MM.1S (cell line): ENCODE measurements at regions not wholly inside any gene's neighbourhood (a gene's known extent, or its start where the extent isn't known, plus 50 kb on each side); places are given as distances from the start of the nearest gene placed in this dataset.

Experiments
- DNase-seq: peaks from one replicate; pipeline ENCODE4 v3.0.0-alpha.2; 2015
- H2AFZ ChIP-seq: fragments of 300-600 bp; sonication (generic); 2 replicates; pipeline ENCODE4 v1.6.0; 2016; ENCODE audit warnings: antibody characterized with exemption, low read length
- H3F3A ChIP-seq: fragments of 300-600 bp; sonication (generic); 2 replicates; pipeline ENCODE4 v1.6.1; 2016; ENCODE audit warnings: mild to moderate bottlenecking, antibody characterized with exemption, low read length, moderate library complexity, mixed read lengths; ENCODE audit not compliant: insufficient read depth
- H3K27ac ChIP-seq: fragments of 300-600 bp; sonication (generic); 2 replicates; pipeline ENCODE4 v1.5.1; 2016; ENCODE audit warnings: mild to moderate bottlenecking, low read length
- H3K27me3 ChIP-seq: fragments of 300-600 bp; sonication (generic); replicated peaks from 2 replicates; pipeline ENCODE4 v1.6.0; 2016; ENCODE audit warnings: low read length; ENCODE audit not compliant: insufficient read depth
- H3K36me3 ChIP-seq: fragments of 300-600 bp; sonication (generic); replicated peaks from 2 replicates; pipeline ENCODE4 v1.6.1; 2016; ENCODE audit warnings: mild to moderate bottlenecking, low read length, mixed read lengths; ENCODE audit not compliant: insufficient read depth
- H3K4me1 ChIP-seq: fragments of 300-600 bp; sonication (generic); 2 replicates; pipeline ENCODE4 v1.6.1; 2016; ENCODE audit warnings: low read length, mixed read lengths
- H3K4me2 ChIP-seq: fragments of 300-600 bp; sonication (generic); 2 replicates; pipeline ENCODE4 v1.6.0; 2016; ENCODE audit warnings: low read depth, low read length
- H3K4me3 ChIP-seq: fragments of 300-600 bp; sonication (generic); 2 replicates; pipeline ENCODE4 v1.5.1; 2016; ENCODE audit warnings: low read length, mixed read lengths
- H3K79me2 ChIP-seq: fragments of 300-600 bp; sonication (generic); 2 replicates; pipeline ENCODE4 v1.6.1; 2016; ENCODE audit warnings: mixed run types, low read length, mixed read lengths
- H3K9ac ChIP-seq: fragments of 300-600 bp; sonication (generic); 2 replicates; pipeline ENCODE4 v1.6.1; 2016; ENCODE audit warnings: low read length, mixed read lengths
- H3K9me2 ChIP-seq: fragments of 300-600 bp; sonication (generic); replicated peaks from 2 replicates; pipeline ENCODE4 v1.6.1; 2016; ENCODE audit warnings: mild to moderate bottlenecking, low read length, mixed read lengths; ENCODE audit not compliant: insufficient read depth
- H3K9me3 ChIP-seq: fragments of 300-600 bp; sonication (generic); replicated peaks from 2 replicates; pipeline ENCODE4 v1.6.1; 2016; ENCODE audit warnings: mild to moderate bottlenecking, low read length, mixed read lengths; ENCODE audit not compliant: insufficient read depth
- H4K20me1 ChIP-seq: fragments of 300-600 bp; sonication (generic); 2 replicates; pipeline ENCODE4 v1.6.1; 2016; ENCODE audit warnings: mild to moderate bottlenecking, low read length, moderate library complexity, mixed read lengths; ENCODE audit not compliant: insufficient read depth
- CTCF ChIP-seq: fragments of 300-600 bp; sonication (generic); IDR thresholded peaks from 2 replicates; pipeline ENCODE4 v1.5.1; 2016; ENCODE audit warnings: antibody characterized with exemption, low read length, mixed read lengths
- EZH2 ChIP-seq: fragments of 300-600 bp; sonication (generic); optimal IDR thresholded peaks from 2 replicates; pipeline ENCODE3; 2017; ENCODE audit warnings: low read depth, mild to moderate bottlenecking, antibody characterized with exemption, low read length, mixed read lengths
- EZH2phosphoT487 ChIP-seq: fragments of 300-600 bp; sonication (generic); IDR thresholded peaks from 2 replicates; pipeline ENCODE4 v1.6.1; 2018; ENCODE audit warnings: antibody characterized with exemption, low read length

DNA sequence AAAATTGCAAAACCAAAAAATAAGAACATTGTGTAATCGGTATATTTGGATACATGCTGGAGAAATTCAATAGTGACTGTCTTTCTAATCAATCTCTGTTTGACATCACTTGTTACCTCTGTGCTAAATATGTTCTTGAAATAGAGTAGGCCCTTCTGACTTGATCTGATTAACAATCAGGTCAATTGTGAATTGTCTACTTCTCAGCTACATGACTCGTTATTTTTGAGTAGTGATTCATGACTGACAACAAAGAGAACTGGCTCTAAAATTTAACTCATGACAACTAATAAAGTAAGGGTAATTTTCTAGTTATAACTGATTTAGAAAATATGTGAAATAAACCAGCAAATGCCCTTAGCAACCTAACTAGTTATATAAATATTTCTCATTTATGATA lies 312.1 kb downstream of the TMX3 start:
- H3F3A ChIP-seq, result no peaks in the 10 kb centered on the region
- no peaks in the 10 kb centered on the region for H3K9me2 ChIP-seq
- no peak overlapping the region for H3K4me2 ChIP-seq
- no peaks in the 10 kb centered on the region for H4K20me1 ChIP-seq
- no peak overlapping the region for H3K27ac ChIP-seq
- no peaks in the 10 kb centered on the region for H3K27me3 ChIP-seq
- TF ChIP-seq EZH2 (no peak), CTCF (no peak), EZH2phosphoT487 (no peak)
- H3K9ac ChIP-seq, result no peak overlapping the region
- no peak overlapping the region for H3K4me3 ChIP-seq
- H2AFZ ChIP-seq, result no peak overlapping the region
- H3K36me3 ChIP-seq, result no peaks in the 10 kb centered on the region
- no peaks in the 10 kb centered on the region for H3K4me1 ChIP-seq
- H3K9me3 ChIP-seq, result no peaks in the 10 kb centered on the region
- DNase-seq, result no peak
- no peaks in the 10 kb centered on the region for H3K79me2 ChIP-seq

GRCh38 chr18:68400889-68401288 lies 314.0 kb downstream of the TMX3 start:
- Histone ChIP-seq H3K79me2 (no peaks in the 10 kb centered on the region), H3K27me3 (no peaks in the 10 kb centered on the region), H3K4me3 (no peak overlapping the region), H3K36me3 (no peaks in the 10 kb centered on the region), H3K9me3 (no peaks in the 10 kb centered on the region), H3K27ac (no peak overlapping the region), H3F3A (no peaks in the 10 kb centered on the region), H2AFZ (no peak overlapping the region), H4K20me1 (no peaks in the 10 kb centered on the region), H3K9me2 (no peaks in the 10 kb centered on the region), H3K9ac (no peak overlapping the region), H3K4me1 (no peaks in the 10 kb centered on the region), H3K4me2 (no peak overlapping the region)
- no peak for TF ChIP-seq CTCF
- no peak for TF ChIP-seq EZH2
- no peak for TF ChIP-seq EZH2phosphoT487
- no peak for DNase-seq

DNA sequence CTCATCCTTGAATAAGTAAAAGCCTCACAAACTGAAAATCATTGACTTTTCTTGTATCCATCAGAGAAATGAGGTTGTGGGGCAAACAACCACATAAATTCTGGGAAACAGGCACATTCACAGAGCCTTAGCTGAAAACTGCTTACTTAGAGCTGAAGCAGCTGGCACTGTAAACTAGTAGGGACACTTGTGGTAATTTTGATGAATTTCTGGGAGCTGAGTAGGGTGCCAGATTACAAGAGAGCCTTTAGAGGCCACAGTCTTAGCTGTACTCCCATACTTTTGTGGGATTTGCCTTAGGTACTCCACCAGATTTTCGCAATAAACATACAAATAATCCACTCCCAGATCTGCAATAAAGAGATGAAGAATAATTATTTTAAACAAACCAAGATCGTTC lies 315.2 kb downstream of the TMX3 start:
- DNase-seq, result no peak
- Histone ChIP-seq H3K4me1 (no peaks in the 10 kb centered on the region), H3K36me3 (no peaks in the 10 kb centered on the region), H3K27ac (no peak overlapping the region), H3K4me2 (no peak overlapping the region), H3K27me3 (no peaks in the 10 kb centered on the region), H4K20me1 (no peaks in the 10 kb centered on the region), H3K9me3 (no peaks in the 10 kb centered on the region), H3K9ac (no peak overlapping the region), H3F3A (no peaks in the 10 kb centered on the region), H3K4me3 (no peak overlapping the region), H3K79me2 (no peaks in the 10 kb centered on the region), H2AFZ (no peak overlapping the region), H3K9me2 (no peaks in the 10 kb centered on the region)
- TF ChIP-seq EZH2phosphoT487, result no peak
- no peak for TF ChIP-seq EZH2
- TF ChIP-seq CTCF, result no peak
